HFF-Myc (cell line): ENCODE measurements at regions not wholly inside any gene's neighbourhood (a gene's known extent, or its start where the extent isn't known, plus 50 kb on each side); places are given as distances from the start of the nearest gene placed in this dataset.

Experiments
- DNase-seq: peaks from one replicate; pipeline ENCODE4 v3.0.0-alpha.2; 2011; ENCODE audit warnings: low read depth; ENCODE audit errors: extremely low read depth
- H3K4me3 ChIP-seq: replicated peaks from 2 replicates; pipeline ENCODE4 v1.5.1; 2011; ENCODE audit warnings: low read depth, mild to moderate bottlenecking, control low read depth, low read length
- TF ChIP-seq, protein P1 (sequence below): IDR thresholded peaks from 2 replicates; pipeline ENCODE4 v1.5.1; 2012; ENCODE audit warnings: mild to moderate bottlenecking, low read depth, low read length, control low read depth; ENCODE audit errors: missing control alignments

DNA sequence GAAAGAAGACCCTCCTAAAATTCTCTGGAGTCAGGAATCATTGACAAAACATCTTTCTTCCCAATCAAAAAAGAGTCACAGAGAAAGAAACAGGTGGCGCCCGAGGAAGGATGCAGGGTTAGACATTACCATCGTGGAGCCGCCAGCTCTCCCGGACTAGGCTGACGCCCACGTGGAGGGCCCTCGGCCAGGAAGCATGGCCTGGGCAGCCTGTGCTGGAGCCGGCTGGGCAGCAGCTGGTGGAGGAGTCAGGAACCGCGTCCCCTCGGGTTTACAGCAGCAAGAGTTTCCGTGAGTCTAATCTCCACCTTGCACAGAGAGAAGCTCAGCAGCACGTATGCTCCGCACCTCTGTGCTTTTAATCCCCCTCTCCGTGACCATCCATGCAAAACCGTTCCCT is 533.7 kb upstream of the ATP11B start:
- DNase-seq, result no peak
- no peak overlapping the region for H3K4me3 ChIP-seq
- TF ChIP-seq, protein P1, sequence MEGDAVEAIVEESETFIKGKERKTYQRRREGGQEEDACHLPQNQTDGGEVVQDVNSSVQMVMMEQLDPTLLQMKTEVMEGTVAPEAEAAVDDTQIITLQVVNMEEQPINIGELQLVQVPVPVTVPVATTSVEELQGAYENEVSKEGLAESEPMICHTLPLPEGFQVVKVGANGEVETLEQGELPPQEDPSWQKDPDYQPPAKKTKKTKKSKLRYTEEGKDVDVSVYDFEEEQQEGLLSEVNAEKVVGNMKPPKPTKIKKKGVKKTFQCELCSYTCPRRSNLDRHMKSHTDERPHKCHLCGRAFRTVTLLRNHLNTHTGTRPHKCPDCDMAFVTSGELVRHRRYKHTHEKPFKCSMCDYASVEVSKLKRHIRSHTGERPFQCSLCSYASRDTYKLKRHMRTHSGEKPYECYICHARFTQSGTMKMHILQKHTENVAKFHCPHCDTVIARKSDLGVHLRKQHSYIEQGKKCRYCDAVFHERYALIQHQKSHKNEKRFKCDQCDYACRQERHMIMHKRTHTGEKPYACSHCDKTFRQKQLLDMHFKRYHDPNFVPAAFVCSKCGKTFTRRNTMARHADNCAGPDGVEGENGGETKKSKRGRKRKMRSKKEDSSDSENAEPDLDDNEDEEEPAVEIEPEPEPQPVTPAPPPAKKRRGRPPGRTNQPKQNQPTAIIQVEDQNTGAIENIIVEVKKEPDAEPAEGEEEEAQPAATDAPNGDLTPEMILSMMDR, result no peak

DNA sequence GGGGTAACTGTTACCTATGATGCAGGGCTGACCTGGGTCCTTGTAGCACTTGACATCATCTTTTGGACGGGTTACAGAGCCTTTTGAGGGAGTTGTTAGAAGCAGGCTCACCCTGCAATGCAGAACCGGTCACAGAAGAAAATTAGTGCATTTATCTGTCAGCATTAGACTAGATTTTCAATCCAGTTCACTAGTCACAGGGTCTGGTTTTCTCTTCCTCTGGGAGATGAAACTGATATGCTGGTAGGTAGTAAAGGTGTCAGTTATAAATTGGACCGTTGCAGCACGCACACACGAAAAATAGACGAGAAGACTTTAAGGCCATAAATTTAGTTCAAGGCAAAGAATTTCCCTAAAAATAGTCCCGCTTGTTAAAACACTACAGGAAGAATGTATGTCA is 532.3 kb upstream of the ATP11B start:
- TF ChIP-seq, protein P1, result no peak
- no peak overlapping the region for H3K4me3 ChIP-seq
- DNase-seq, result no peak

DNA sequence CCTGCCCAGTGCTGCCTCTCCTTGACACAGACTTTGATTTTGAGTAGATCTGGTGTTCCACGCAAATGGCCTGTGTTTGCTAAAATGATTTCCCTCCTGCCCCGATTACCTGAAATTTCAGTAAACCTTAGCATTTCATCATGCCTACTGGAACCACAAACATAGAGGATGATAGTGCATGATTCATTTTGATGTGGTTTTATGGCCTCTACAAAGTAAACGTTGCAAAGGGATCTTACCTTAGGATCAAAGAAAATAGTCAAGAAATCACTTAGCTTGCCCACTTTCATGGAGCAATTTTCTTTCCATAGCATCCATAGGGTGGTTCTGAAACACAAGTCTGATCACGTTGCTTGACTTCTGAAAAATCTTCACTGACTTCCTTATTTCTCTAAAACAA is 524.6 kb upstream of the ATP11B start:
- no peak overlapping the region for H3K4me3 ChIP-seq
- TF ChIP-seq, protein P1, result no peak
- no peak for DNase-seq

DNA sequence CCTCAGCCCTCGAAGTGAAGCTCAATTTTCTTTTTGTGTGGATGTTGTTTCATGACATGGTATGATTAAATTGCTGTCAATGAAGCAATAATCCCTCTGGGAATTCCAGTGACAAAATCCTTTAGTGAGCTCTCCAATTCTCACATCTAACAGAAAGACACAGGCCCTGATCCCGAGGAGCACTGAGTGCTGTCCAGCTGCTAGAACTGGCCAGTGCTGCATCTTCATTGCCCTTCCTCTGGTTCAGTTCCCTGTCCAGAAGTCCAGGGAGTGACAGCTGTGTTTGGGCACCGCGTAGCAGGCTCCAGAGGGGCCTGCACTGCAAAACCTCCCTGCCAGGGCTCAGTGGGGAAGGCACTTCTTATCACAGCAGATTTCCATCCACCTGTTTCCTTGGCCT is 516.8 kb upstream of the ATP11B start:
- no peak for DNase-seq
- TF ChIP-seq, protein P1, result no peak
- no peak overlapping the region for H3K4me3 ChIP-seq

DNA sequence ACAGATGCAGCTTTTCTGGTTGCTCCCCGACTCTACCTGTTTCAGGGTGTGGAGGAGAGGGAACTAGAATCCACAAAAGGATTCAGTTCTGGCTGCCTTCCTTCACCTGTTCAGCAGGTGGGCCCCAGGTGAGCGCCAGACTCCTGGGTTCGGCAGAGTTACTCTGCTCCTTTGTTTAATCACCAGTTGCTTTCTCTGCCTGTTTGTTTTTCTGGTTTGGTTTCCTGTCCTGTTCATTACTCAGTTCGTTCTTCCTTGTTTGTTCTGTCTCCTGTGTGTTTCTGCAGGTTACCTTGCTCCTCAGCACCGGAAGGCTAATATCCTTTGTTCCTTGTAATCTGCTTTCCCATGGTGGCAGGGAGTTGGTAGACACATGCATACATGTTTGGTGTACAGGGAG is 508.5 kb upstream of the ATP11B start:
- TF ChIP-seq, protein P1, result no peak
- H3K4me3 ChIP-seq, result no peak overlapping the region
- no peak for DNase-seq

DNA sequence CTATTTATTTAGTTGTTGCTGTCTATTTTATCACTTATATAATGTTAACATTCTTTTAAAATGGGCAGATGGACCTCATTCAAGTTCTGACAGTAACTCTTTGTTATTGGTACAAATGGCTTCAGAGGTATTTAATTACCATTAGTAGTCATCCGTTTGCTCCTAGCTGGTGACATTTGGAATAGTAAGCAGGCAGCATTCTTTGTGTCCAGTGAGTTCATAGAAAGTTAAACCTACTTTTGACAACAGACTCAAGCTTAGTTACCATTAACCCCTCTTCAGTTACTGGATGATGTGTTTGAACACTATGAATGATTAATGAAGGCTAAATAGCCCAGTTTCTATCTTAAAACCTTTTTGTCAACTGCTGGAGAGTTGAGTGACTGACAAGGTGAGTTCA is 500.7 kb upstream of the ATP11B start:
- TF ChIP-seq, protein P1, result no peak

DNA sequence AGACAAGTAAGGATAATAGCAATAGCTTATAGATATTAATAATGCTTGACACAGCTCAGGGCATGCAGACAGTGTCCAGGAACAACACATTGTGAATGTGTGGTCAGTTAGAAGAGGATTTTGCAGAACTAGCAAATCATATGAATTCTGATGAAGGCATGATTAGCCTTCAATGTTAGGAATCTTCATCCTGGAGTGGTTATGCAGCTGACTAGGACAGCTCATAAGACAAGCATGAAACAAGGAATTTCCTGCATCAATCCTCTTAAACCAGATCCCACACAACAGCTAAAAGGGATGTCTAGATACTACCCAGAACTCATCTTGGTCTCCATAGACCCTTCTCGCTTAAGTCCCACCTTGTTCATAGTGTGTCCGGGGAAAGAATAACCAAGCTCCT is 499.0 kb upstream of the ATP11B start:
- no peak for DNase-seq
- TF ChIP-seq, protein P1, result no peak
- no peak overlapping the region for H3K4me3 ChIP-seq

More for the DNA sequence above, 500.7 kb upstream of the ATP11B start:
- DNase-seq, result no peak
- no peak overlapping the region for H3K4me3 ChIP-seq
